ENCODE measurements at regions not wholly inside any gene's neighbourhood (a gene's known extent, or its start where the extent isn't known, plus 50 kb on each side); places are given as distances from the start of the nearest gene placed in this dataset.

DNA sequence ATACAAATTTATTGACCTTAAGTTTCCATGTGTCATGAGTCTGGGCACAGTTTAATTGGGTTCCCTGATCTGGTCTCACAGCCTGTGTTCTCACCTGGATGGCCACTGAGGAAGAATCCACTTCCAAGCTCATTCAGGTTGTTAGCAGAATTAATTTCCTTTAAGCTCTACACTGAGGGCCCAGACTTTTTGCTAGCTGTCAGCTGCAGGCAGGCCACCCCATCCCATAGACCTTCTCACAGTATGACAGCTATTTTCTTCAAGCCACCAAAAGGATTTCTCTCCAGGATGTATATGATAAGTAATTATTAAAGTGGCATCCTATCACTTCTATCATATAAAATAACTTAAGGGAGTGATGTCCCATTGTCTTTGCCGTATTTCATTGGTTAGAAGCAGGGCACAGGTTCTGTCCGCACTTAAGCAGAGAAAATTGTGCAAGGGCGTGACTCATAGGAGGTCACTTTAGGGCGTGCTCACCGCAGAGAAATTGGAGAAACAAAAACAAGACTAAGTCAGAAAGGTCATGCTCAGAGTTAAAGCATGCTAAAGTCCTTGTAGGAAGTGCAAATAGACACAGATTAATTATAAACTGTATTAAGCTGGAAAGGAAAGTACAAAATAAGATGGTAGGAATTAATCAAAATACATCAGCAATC, 109.9 kb downstream of the AHR start (continued):
- no peak for TF ChIP-seq STAT6 (CRISPR knock-in tag; IDR thresholded peaks at IDR 0.05; ENCODE audit: borderline replicate concordance)
- TF ChIP-seq MZF1 (CRISPR knock-in tag; IDR thresholded peaks at IDR 0.05; ENCODE audit: borderline replicate concordance): no peak
- TF ChIP-seq, protein P1, sequence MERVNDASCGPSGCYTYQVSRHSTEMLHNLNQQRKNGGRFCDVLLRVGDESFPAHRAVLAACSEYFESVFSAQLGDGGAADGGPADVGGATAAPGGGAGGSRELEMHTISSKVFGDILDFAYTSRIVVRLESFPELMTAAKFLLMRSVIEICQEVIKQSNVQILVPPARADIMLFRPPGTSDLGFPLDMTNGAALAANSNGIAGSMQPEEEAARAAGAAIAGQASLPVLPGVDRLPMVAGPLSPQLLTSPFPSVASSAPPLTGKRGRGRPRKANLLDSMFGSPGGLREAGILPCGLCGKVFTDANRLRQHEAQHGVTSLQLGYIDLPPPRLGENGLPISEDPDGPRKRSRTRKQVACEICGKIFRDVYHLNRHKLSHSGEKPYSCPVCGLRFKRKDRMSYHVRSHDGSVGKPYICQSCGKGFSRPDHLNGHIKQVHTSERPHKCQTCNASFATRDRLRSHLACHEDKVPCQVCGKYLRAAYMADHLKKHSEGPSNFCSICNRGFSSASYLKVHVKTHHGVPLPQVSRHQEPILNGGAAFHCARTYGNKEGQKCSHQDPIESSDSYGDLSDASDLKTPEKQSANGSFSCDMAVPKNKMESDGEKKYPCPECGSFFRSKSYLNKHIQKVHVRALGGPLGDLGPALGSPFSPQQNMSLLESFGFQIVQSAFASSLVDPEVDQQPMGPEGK (CRISPR knock-in tag; IDR thresholded peaks at IDR 0.05): no peak
- no peak for TF ChIP-seq ZNF441 (CRISPR knock-in tag; IDR thresholded peaks at IDR 0.05; ENCODE audit: borderline replicate concordance)
- TF ChIP-seq, protein P2, sequence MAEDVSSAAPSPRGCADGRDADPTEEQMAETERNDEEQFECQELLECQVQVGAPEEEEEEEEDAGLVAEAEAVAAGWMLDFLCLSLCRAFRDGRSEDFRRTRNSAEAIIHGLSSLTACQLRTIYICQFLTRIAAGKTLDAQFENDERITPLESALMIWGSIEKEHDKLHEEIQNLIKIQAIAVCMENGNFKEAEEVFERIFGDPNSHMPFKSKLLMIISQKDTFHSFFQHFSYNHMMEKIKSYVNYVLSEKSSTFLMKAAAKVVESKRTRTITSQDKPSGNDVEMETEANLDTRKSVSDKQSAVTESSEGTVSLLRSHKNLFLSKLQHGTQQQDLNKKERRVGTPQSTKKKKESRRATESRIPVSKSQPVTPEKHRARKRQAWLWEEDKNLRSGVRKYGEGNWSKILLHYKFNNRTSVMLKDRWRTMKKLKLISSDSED (CRISPR knock-in tag; IDR thresholded peaks at IDR 0.05): no peak
- no peak for TF ChIP-seq HOXA7 (CRISPR knock-in tag; IDR thresholded peaks at IDR 0.05)
- TF ChIP-seq ZNF10 (CRISPR knock-in tag; IDR thresholded peaks at IDR 0.05; ENCODE audit: borderline replicate concordance, low read depth): no peak
- TF ChIP-seq ZNF12 (CRISPR knock-in tag; IDR thresholded peaks at IDR 0.05): 0 out of 2 replicates have a peak, but pooled peaks have one; percentile 16
- TF ChIP-seq ZNF83 (CRISPR knock-in tag; IDR thresholded peaks at IDR 0.05; ENCODE audit: borderline replicate concordance): no peak
- no peak for TF ChIP-seq ZMYM2 (CRISPR knock-in tag; IDR thresholded peaks at IDR 0.05)
- TF ChIP-seq, protein P3, sequence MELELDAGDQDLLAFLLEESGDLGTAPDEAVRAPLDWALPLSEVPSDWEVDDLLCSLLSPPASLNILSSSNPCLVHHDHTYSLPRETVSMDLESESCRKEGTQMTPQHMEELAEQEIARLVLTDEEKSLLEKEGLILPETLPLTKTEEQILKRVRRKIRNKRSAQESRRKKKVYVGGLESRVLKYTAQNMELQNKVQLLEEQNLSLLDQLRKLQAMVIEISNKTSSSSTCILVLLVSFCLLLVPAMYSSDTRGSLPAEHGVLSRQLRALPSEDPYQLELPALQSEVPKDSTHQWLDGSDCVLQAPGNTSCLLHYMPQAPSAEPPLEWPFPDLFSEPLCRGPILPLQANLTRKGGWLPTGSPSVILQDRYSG (CRISPR knock-in tag; IDR thresholded peaks at IDR 0.05): no peak
- TF ChIP-seq SMAD9 (CRISPR knock-in tag; IDR thresholded peaks at IDR 0.05): no peak
- TF ChIP-seq SIN3A (IDR thresholded peaks at IDR 0.05; ENCODE audit: borderline replicate concordance, low read depth, low read length): no peak
- no peak for TF ChIP-seq SSRP1 (CRISPR knock-in tag; IDR thresholded peaks at IDR 0.05)
- no peak for TF ChIP-seq USF2 (IDR thresholded peaks at IDR 0.05; ENCODE audit: low read depth, low read length)
- TF ChIP-seq USF2 (CRISPR knock-in tag; IDR thresholded peaks at IDR 0.05; ENCODE audit: borderline replicate concordance): no peak
- peak; percentile 91 for TF ChIP-seq BCL6 (CRISPR knock-in tag; IDR thresholded peaks at IDR 0.05)
- peak; percentile 93 to 95 for TF ChIP-seq NR2F1 (CRISPR knock-in tag; IDR thresholded peaks at IDR 0.05)
- no peak for TF ChIP-seq HNRNPK (IDR thresholded peaks at IDR 0.05; ENCODE audit: low read depth, low read length, poor library complexity, severe bottlenecking)
- no peak for TF ChIP-seq ZNF235 (CRISPR knock-in tag; IDR thresholded peaks at IDR 0.05; ENCODE audit: borderline replicate concordance)
- TF ChIP-seq TCF7 (IDR thresholded peaks at IDR 0.05; ENCODE audit: low read depth): 0 out of 2 replicates have a peak, but pooled peaks have one; percentile 23

Measured in HepG2 (cell line).